ENCODE measurements at regions not wholly inside any gene's neighbourhood (a gene's known extent, or its start where the extent isn't known, plus 50 kb on each side); places are given as distances from the start of the nearest gene placed in this dataset.
"Not testable (repeated sequence)": the region's sequence is repeated elsewhere in the genome, so short reads cannot be mapped to it uniquely, and the experiment has no call there.

GRCh38 chr14:106080922-106081321 is 554.5 kb downstream of the TMEM121 start:
- DNase-seq (ENCODE audit: low read depth) = peak; percentile 13
- TF ChIP-seq MYC (IDR thresholded peaks at IDR 0.05; ENCODE audit: low read depth, low read length) = no peak
- peak; percentile 55 for TF ChIP-seq CTCF (IDR thresholded peaks at IDR 0.05; ENCODE audit: low read depth, low read length)
- H3K4me3 ChIP-seq (ENCODE audit: low read depth, low read length) = no peak overlapping the region

- H3K4me3 ChIP-seq (ENCODE audit: low read depth, low read length); DNase-seq (ENCODE audit: low read depth): not testable (repeated sequence)
These were observed 555.3 kb downstream of the TMEM121 start for GRCh38 chr14:106081721-106082120.

- H3K4me3 ChIP-seq (ENCODE audit: low read depth, low read length) = no peak overlapping the region
- TF ChIP-seq MYC (IDR thresholded peaks at IDR 0.05; ENCODE audit: low read depth, low read length) (no peak), MAX (IDR thresholded peaks at IDR 0.05; ENCODE audit: low read depth, low read length) (no peak), CTCF (IDR thresholded peaks at IDR 0.05; ENCODE audit: low read depth, low read length) (no peak), POLR2A (IDR thresholded peaks at IDR 0.05; ENCODE audit: extremely low read depth, insufficient read length) (no peak)
- no peak for DNase-seq (ENCODE audit: low read depth)
These were observed 556.7 kb downstream of the TMEM121 start for GRCh38 chr14:106083082-106083481.

GRCh38 chr14:106087837-106088236 is 561.5 kb downstream of the TMEM121 start:
- no peak overlapping the region for H3K4me3 ChIP-seq (ENCODE audit: low read depth, low read length)
- TF ChIP-seq MYC (IDR thresholded peaks at IDR 0.05; ENCODE audit: low read depth, low read length) = no peak
- TF ChIP-seq MAX (IDR thresholded peaks at IDR 0.05; ENCODE audit: low read depth, low read length) = no peak
- TF ChIP-seq POLR2A (IDR thresholded peaks at IDR 0.05; ENCODE audit: extremely low read depth, insufficient read length) = no peak
- no peak for TF ChIP-seq CTCF (IDR thresholded peaks at IDR 0.05; ENCODE audit: low read depth, low read length)
- DNase-seq (ENCODE audit: low read depth) = no peak

GRCh38 chr14:106088860-106089259 is 562.5 kb downstream of the TMEM121 start:
- H3K4me3 ChIP-seq (ENCODE audit: low read depth, low read length); DNase-seq (ENCODE audit: low read depth): not testable (repeated sequence)

GRCh38 chr14:106094654-106095189 is 568.3 kb downstream of the TMEM121 start:
- peak; percentile 78 for DNase-seq (ENCODE audit: low read depth)
- H3K4me3 ChIP-seq (ENCODE audit: low read depth, low read length) = no peak overlapping the region
- TF ChIP-seq MAX (IDR thresholded peaks at IDR 0.05; ENCODE audit: low read depth, low read length) = no peak
- TF ChIP-seq MYC (IDR thresholded peaks at IDR 0.05; ENCODE audit: low read depth, low read length) = no peak
- peak; percentile 78 for TF ChIP-seq CTCF (IDR thresholded peaks at IDR 0.05; ENCODE audit: low read depth, low read length)
- no peak for TF ChIP-seq POLR2A (IDR thresholded peaks at IDR 0.05; ENCODE audit: extremely low read depth, insufficient read length)

- no peak for DNase-seq (ENCODE audit: low read depth)
- H3K4me3 ChIP-seq (ENCODE audit: low read depth, low read length) = no peak overlapping the region
- TF ChIP-seq CTCF (IDR thresholded peaks at IDR 0.05; ENCODE audit: low read depth, low read length) (no peak), MYC (IDR thresholded peaks at IDR 0.05; ENCODE audit: low read depth, low read length) (no peak), MAX (IDR thresholded peaks at IDR 0.05; ENCODE audit: low read depth, low read length) (no peak), POLR2A (IDR thresholded peaks at IDR 0.05; ENCODE audit: extremely low read depth, insufficient read length) (no peak)
These were observed 581.3 kb downstream of the TMEM121 start for GRCh38 chr14:106107703-106108102.

All from NB4 (cell line).